PC-9 (cell line): ENCODE measurements at regions not wholly inside any gene's neighbourhood (a gene's known extent, or its start where the extent isn't known, plus 50 kb on each side); places are given as distances from the start of the nearest gene placed in this dataset.

Source experiments
- BruUV-seq: library from RNA; stranded (reverse); fragments of 400-500 nt; replicated peaks from 2 replicates; lab custom pipeline; 2021; lab: Mats Ljungman, UMichigan
- CTCF ChIA-PET: fragments of 300-600 bp; sonication (Branson Sonifier 250); formaldehyde crosslinking; loops from one replicate; lab custom pipeline; 2022; ENCODE audit warnings: antibody characterized with exemption; lab: Charles Lee
- POLR2A ChIA-PET: fragments of 300-600 bp; sonication (Branson Sonifier 250); formaldehyde crosslinking; loops from one replicate; lab custom pipeline; 2022; ENCODE audit warnings: antibody characterized with exemption; ENCODE audit not compliant: unreplicated experiment; lab: Charles Lee
- DNase-seq, 2 experiments: peaks; one replicate each; pipeline versions ENCODE4 v3.0.0 to v3.0.0-alpha.2; 2015 to 2022; ENCODE audit warnings: mixed read lengths in 1 of 2
- H2AFZ ChIP-seq: fragments of 200-600 bp; sonication (generic); 2 replicates; pipeline ENCODE4 v1.8.1; 2017; ENCODE audit warnings: antibody characterized with exemption
- H3F3A ChIP-seq: fragments of 200-600 bp; sonication (generic); 2 replicates; pipeline ENCODE4 v1.8.1; 2017; ENCODE audit warnings: antibody characterized with exemption, mild to moderate bottlenecking, low read depth; ENCODE audit not compliant: insufficient read depth
- H3K27ac ChIP-seq: fragments of 200-600 bp; sonication (generic); 2 replicates; pipeline ENCODE4 v1.6.1; 2016; ENCODE audit warnings: mixed run types
- H3K27me3 ChIP-seq: fragments of 200-600 bp; sonication (generic); 2 replicates; pipeline ENCODE4 v1.6.1; 2016; ENCODE audit warnings: low read depth, mixed run types; ENCODE audit not compliant: insufficient read depth
- H3K36me3 ChIP-seq: fragments of 200-600 bp; sonication (generic); 2 replicates; pipeline ENCODE4 v1.6.1; 2016; ENCODE audit warnings: low read depth, mixed run types
- H3K4me1 ChIP-seq: fragments of 200-600 bp; sonication (generic); replicated peaks from 2 replicates; pipeline ENCODE4 v1.6.1; 2016; ENCODE audit warnings: mixed run types; ENCODE audit not compliant: insufficient read depth
- H3K4me2 ChIP-seq: fragments of 200-600 bp; sonication (generic); 2 replicates; pipeline ENCODE4 v1.6.1; 2017; ENCODE audit warnings: mixed run types
- H3K4me3 ChIP-seq: fragments of 200-600 bp; sonication (generic); 2 replicates; pipeline ENCODE4 v1.6.1; 2016; ENCODE audit warnings: mixed run types
- H3K79me2 ChIP-seq: fragments of 200-600 bp; sonication (generic); 2 replicates; pipeline ENCODE4 v1.6.1; 2017; ENCODE audit warnings: low read depth, mixed run types
- H3K9me2 ChIP-seq: fragments of 200-600 bp; sonication (generic); 2 replicates; pipeline ENCODE4 v1.8.1; 2017; ENCODE audit warnings: mild to moderate bottlenecking; ENCODE audit not compliant: insufficient read depth
- H3K9me3 ChIP-seq: fragments of 200-600 bp; sonication (generic); 2 replicates; pipeline ENCODE4 v1.8.1; 2016; ENCODE audit warnings: low read depth; ENCODE audit not compliant: insufficient read depth
- H4K20me1 ChIP-seq: fragments of 200-600 bp; sonication (generic); 2 replicates; pipeline ENCODE4 v1.8.1; 2017; ENCODE audit not compliant: insufficient read depth
- EZH2 ChIP-seq: fragments of 200-600 bp; sonication (generic); IDR thresholded peaks from 2 replicates; pipeline ENCODE4 v1.8.0; 2017; ENCODE audit warnings: antibody characterized with exemption, low read depth
- intact Hi-C: fragments of 100-400 bp; cut with micrococcal nuclease; formaldehyde crosslinking; loops from one replicate; pipeline ENCODE4 v1.10.0; 2022; ENCODE audit not compliant: unreplicated experiment
- TF ChIP-seq, protein P1 (sequence below): fragments of 200-600 bp; sonication (generic); conservative IDR thresholded peaks from 2 replicates; pipeline ENCODE4 v1.6.1; 2017; ENCODE audit warnings: mixed run types, antibody characterized with exemption, mild to moderate bottlenecking, moderate library complexity

DNA sequence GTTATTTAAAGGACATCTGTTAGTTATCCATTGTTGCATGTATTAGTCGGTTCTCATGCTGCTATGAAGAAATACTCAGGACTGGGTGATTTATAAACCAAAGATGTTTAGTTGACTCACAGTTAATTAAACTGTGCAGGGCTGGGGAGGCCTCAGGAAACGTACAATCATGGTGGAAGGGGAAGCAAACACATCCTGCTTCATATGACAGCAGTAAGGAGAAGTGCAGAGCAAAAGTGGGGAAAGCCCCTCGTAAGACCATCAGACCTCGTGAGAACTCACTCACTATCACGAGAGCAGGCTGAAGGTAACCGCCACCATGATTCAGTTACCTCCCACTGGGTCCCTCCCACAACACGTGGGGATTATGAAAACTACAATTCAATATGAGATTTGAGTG lies 2064.1 kb downstream of the MAT2B start:
- no peaks in the 10 kb centered on the region for H4K20me1 ChIP-seq
- H3K4me3 ChIP-seq = no peak overlapping the region
- CTCF ChIA-PET = no interaction called here
- H3K36me3 ChIP-seq = no peaks in the 10 kb centered on the region
- H3K27ac ChIP-seq = no peak overlapping the region
- no peaks in the 10 kb centered on the region for H3K27me3 ChIP-seq
- no peaks in the 10 kb centered on the region for H3K9me2 ChIP-seq
- no peaks in the 10 kb centered on the region for H3K79me2 ChIP-seq
- intact Hi-C loops = no loop called here
- no peaks in the 10 kb centered on the region for H3K9me3 ChIP-seq
- no peaks in the 10 kb centered on the region for H3K4me1 ChIP-seq
- no TSS peak for BruUV-seq
- H3F3A ChIP-seq = no peaks in the 10 kb centered on the region
- no peak for TF ChIP-seq EZH2
- H2AFZ ChIP-seq = no peak overlapping the region
- no peak overlapping the region for H3K4me2 ChIP-seq
- POLR2A ChIA-PET = no interaction called here
- no peak for DNase-seq

DNA sequence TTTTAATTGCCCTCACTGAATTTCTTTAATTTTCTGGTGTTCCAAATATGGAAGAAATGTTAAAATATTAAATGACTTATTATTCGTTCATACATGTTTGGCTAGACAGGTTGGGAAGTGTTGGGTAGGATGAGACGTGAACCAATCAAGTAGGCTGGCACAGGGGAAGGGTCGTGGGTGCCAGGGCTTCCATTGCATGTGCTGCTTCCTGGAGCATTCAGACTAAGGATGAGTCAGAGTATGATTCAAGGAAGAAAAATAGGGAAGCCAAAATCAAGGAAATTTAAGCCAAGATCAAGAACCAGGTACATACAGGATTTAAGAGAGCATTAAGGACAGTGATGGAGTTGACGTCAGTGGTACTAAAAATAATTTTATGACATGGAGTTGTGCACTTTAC lies 2068.0 kb downstream of the MAT2B start:
- Histone ChIP-seq H2AFZ (no peak overlapping the region), H3K4me1 (no peaks in the 10 kb centered on the region), H3K79me2 (no peaks in the 10 kb centered on the region), H4K20me1 (no peaks in the 10 kb centered on the region), H3F3A (no peaks in the 10 kb centered on the region), H3K9me3 (no peaks in the 10 kb centered on the region), H3K36me3 (no peaks in the 10 kb centered on the region), H3K27ac (no peak overlapping the region), H3K4me3 (no peak overlapping the region), H3K27me3 (no peaks in the 10 kb centered on the region), H3K4me2 (no peak overlapping the region), H3K9me2 (no peaks in the 10 kb centered on the region)
- no peak for TF ChIP-seq EZH2
- TF ChIP-seq, protein P1, sequence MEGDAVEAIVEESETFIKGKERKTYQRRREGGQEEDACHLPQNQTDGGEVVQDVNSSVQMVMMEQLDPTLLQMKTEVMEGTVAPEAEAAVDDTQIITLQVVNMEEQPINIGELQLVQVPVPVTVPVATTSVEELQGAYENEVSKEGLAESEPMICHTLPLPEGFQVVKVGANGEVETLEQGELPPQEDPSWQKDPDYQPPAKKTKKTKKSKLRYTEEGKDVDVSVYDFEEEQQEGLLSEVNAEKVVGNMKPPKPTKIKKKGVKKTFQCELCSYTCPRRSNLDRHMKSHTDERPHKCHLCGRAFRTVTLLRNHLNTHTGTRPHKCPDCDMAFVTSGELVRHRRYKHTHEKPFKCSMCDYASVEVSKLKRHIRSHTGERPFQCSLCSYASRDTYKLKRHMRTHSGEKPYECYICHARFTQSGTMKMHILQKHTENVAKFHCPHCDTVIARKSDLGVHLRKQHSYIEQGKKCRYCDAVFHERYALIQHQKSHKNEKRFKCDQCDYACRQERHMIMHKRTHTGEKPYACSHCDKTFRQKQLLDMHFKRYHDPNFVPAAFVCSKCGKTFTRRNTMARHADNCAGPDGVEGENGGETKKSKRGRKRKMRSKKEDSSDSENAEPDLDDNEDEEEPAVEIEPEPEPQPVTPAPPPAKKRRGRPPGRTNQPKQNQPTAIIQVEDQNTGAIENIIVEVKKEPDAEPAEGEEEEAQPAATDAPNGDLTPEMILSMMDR = no peak
- CTCF ChIA-PET = no interaction called here
- BruUV-seq = no TSS peak
- intact Hi-C loops = no loop called here
- POLR2A ChIA-PET = no interaction called here
- no peak for DNase-seq

DNA sequence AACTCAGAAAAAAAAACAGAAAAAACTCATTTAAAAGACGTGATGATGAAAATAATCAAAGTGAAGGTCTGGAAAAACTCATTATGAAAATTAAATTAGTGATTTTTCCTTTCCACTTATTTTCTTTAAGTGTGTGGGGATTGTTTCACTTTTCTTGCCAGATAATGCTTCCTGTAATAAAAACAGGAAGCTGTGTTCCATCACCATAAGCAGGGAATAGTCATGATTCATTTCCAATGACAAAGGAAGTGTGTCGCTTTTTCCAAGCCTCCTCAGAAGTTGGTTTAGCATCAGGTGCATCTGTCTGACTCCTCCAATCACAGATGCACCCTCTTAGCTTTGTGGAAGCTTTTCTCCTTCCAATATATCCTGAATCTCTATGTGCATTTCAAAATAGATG lies 2068.7 kb downstream of the MAT2B start:
- POLR2A ChIA-PET = no interaction called here
- H3K9me3 ChIP-seq = no peaks in the 10 kb centered on the region
- DNase-seq = no peak
- intact Hi-C loops = no loop called here
- no peak for TF ChIP-seq EZH2
- TF ChIP-seq, protein P1 = no peak
- H3K27ac ChIP-seq = no peak overlapping the region
- no peak overlapping the region for H2AFZ ChIP-seq
- no peaks in the 10 kb centered on the region for H3K79me2 ChIP-seq
- H3F3A ChIP-seq = no peaks in the 10 kb centered on the region
- no peaks in the 10 kb centered on the region for H3K9me2 ChIP-seq
- CTCF ChIA-PET = no interaction called here
- H3K4me2 ChIP-seq = no peak overlapping the region
- H3K36me3 ChIP-seq = no peaks in the 10 kb centered on the region
- H3K27me3 ChIP-seq = no peaks in the 10 kb centered on the region
- H3K4me3 ChIP-seq = no peak overlapping the region
- H3K4me1 ChIP-seq = no peaks in the 10 kb centered on the region
- no TSS peak for BruUV-seq
- H4K20me1 ChIP-seq = no peaks in the 10 kb centered on the region

DNA sequence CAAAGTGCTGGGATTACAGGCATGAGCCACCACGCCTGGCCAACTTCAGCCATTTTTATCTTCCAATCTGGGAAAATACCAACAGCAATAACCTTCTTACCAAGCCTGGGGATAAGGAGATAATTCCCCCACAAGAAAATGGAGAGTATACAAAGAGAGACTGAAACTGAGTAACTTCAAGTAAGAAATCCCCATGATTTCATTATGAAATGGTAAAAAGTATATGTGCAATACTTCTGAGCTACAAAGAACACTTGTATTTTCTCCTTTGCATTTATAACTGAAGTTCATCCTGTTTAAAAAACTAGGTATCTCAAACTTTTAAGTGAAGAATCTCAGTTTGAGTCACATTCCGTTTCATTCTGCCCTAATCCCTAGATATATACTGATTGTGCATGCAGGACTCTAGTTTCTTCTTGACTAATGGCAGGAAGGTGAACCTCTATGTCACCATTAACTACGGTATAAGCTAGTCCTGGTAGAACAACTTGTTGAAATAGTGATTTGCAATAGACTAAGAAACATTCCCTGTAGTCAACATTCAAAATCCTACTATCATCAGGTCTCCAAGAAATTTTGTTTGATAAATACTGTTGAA lies 2071.4 kb downstream of the MAT2B start:
- H3K27ac ChIP-seq = no peak overlapping the region
- H3F3A ChIP-seq = no peaks in the 10 kb centered on the region
- CTCF ChIA-PET = no interaction called here
- H3K4me3 ChIP-seq = no peak overlapping the region
- no peaks in the 10 kb centered on the region for H3K4me1 ChIP-seq
- H3K79me2 ChIP-seq = no peaks in the 10 kb centered on the region
- no peak overlapping the region for H3K4me2 ChIP-seq
- no peaks in the 10 kb centered on the region for H3K36me3 ChIP-seq
- no peaks in the 10 kb centered on the region for H3K9me3 ChIP-seq
- no peaks in the 10 kb centered on the region for H3K9me2 ChIP-seq
- POLR2A ChIA-PET = no interaction called here
- BruUV-seq = no TSS peak
- H3K27me3 ChIP-seq = no peaks in the 10 kb centered on the region
- H2AFZ ChIP-seq = no peak overlapping the region
- TF ChIP-seq, protein P1 = no peak
- TF ChIP-seq EZH2 = no peak
- intact Hi-C loops = no loop called here
- H4K20me1 ChIP-seq = no peaks in the 10 kb centered on the region
- no peak for DNase-seq
